ENCODE measurements at regions not wholly inside any gene's neighbourhood (a gene's known extent, or its start where the extent isn't known, plus 50 kb on each side); places are given as distances from the start of the nearest gene placed in this dataset.

DNA sequence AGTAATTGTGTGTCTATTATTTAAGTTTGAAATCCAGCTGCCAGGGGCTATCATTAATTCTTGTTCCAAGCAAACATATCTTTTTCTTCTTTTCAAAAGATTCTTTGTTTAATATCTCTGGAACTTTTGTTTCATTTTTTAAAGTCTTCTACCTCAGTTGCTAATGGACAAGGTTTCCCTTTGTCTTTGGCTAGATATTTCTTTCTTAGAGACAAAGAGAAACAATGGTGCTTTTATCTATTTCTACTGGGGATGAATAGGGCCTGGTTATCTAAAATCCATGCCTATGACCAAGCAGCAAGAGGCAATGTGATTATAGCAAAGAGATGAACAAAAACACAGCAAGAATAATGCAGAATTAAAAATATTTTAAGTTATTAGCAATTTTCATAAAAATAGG is 661.3 kb upstream of the KLF12 start:
- no peak for DNase-seq (ENCODE audit: low spot score)
- Mint-ChIP-seq H3K27ac (no peak overlapping the region), H3K4me3 (no peak overlapping the region), H3K9me3 (no peaks in the 10 kb centered on the region), H3K4me1 (ENCODE audit: low read depth) (no peaks in the 10 kb centered on the region), H3K27me3 (ENCODE audit: insufficient read depth) (no peaks in the 10 kb centered on the region), H3K36me3 (ENCODE audit: low read depth) (no peaks in the 10 kb centered on the region)
- intact Hi-C loops (cut with micrococcal nuclease): no loop called here

DNA sequence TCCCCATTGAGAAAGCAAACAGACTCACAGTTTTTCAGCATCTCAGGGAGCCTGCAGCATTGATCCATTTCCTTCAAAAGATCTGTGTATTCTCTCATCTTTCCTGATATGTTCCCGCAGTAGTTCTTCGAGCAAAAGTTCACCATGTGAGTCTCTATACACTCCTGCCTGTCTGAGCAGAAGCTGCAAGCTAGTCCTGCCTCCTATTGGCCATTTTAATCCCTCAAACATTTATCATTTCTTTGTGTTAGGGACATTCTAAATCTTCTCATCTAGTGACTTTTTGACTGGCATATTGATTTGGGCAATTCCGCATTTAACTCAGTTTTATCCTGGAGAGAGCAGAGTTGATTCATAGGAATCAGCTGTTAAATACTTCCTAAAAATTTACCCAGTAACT is 660.4 kb upstream of the KLF12 start:
- Mint-ChIP-seq H3K27me3 (ENCODE audit: insufficient read depth) (no peaks in the 10 kb centered on the region), H3K4me1 (ENCODE audit: low read depth) (no peaks in the 10 kb centered on the region), H3K4me3 (no peak overlapping the region), H3K36me3 (ENCODE audit: low read depth) (no peaks in the 10 kb centered on the region), H3K27ac (no peak overlapping the region), H3K9me3 (no peaks in the 10 kb centered on the region)
- DNase-seq (ENCODE audit: low spot score): no peak
- intact Hi-C loops (cut with micrococcal nuclease): no loop called here

- Mint-ChIP-seq H3K36me3 (ENCODE audit: low read depth) (no peaks in the 10 kb centered on the region), H3K4me3 (no peak overlapping the region), H3K27me3 (ENCODE audit: insufficient read depth) (no peaks in the 10 kb centered on the region), H3K9me3 (no peaks in the 10 kb centered on the region), H3K4me1 (ENCODE audit: low read depth) (no peaks in the 10 kb centered on the region), H3K27ac (no peak overlapping the region)
- intact Hi-C loops (cut with micrococcal nuclease): no loop called here
- no peak for DNase-seq (ENCODE audit: low spot score)
Measured at GRCh38 chr13:74794147-74794546, 659.9 kb upstream of the KLF12 start.

DNA sequence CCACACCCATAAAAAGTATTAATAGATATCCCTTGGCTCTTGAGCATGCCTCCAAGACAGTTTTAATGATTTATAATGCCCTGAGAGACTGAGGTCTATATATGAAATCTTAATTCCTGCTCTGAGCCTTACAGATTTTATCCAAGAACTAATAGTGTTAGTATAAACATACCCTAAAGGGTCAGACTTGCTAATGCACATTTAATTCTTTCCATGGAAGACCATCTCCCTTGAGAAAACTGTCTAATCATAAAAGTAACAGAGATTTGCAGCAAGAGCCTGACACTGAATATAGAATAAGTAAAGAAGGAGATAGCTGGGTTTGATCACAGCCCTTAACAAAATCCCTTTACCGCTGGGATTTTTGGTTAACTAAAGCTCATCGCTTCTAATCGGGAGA is 650.8 kb upstream of the KLF12 start:
- no peaks in the 10 kb centered on the region for H3K4me1 Mint-ChIP-seq (ENCODE audit: low read depth)
- no peaks in the 10 kb centered on the region for H3K36me3 Mint-ChIP-seq (ENCODE audit: low read depth)
- no peak overlapping the region for H3K27ac Mint-ChIP-seq
- H3K9me3 Mint-ChIP-seq: no peaks in the 10 kb centered on the region
- intact Hi-C loops (cut with micrococcal nuclease): no loop called here
- no peaks in the 10 kb centered on the region for H3K27me3 Mint-ChIP-seq (ENCODE audit: insufficient read depth)
- no peak for DNase-seq (ENCODE audit: low spot score)
- no peak overlapping the region for H3K4me3 Mint-ChIP-seq

GRCh38 chr13:74778946-74779345 is 644.7 kb upstream of the KLF12 start:
- Mint-ChIP-seq H3K4me1 (ENCODE audit: low read depth) (no peaks in the 10 kb centered on the region), H3K4me3 (no peak overlapping the region), H3K36me3 (ENCODE audit: low read depth) (no peaks in the 10 kb centered on the region), H3K27me3 (ENCODE audit: insufficient read depth) (peaks cover 2% of the 10 kb centered on the region), H3K9me3 (no peaks in the 10 kb centered on the region), H3K27ac (no peak overlapping the region)
- no peak for DNase-seq (ENCODE audit: low spot score)
- intact Hi-C loops (cut with micrococcal nuclease): no loop called here

GRCh38 chr13:74778087-74778486 is 643.9 kb upstream of the KLF12 start:
- no peak for DNase-seq (ENCODE audit: low spot score)
- Mint-ChIP-seq H3K4me3 (no peak overlapping the region), H3K36me3 (ENCODE audit: low read depth) (no peaks in the 10 kb centered on the region), H3K9me3 (no peaks in the 10 kb centered on the region), H3K27me3 (ENCODE audit: insufficient read depth) (peaks cover 2% of the 10 kb centered on the region), H3K27ac (no peak overlapping the region), H3K4me1 (ENCODE audit: low read depth) (no peaks in the 10 kb centered on the region)
- intact Hi-C loops (cut with micrococcal nuclease): no loop called here

GRCh38 chr13:74774264-74774663 is 640.1 kb upstream of the KLF12 start:
- intact Hi-C loops (cut with micrococcal nuclease): no loop called here
- Mint-ChIP-seq H3K27me3 (ENCODE audit: insufficient read depth) (peaks cover 2% of the 10 kb centered on the region), H3K9me3 (no peaks in the 10 kb centered on the region), H3K4me1 (ENCODE audit: low read depth) (no peaks in the 10 kb centered on the region), H3K36me3 (ENCODE audit: low read depth) (no peaks in the 10 kb centered on the region), H3K4me3 (no peak overlapping the region), H3K27ac (no peak overlapping the region)
- DNase-seq (ENCODE audit: low spot score): no peak

GRCh38 chr13:74773248-74773647 is 639.0 kb upstream of the KLF12 start:
- no peak for DNase-seq (ENCODE audit: low spot score)
- Mint-ChIP-seq H3K4me3 (no peak overlapping the region), H3K4me1 (ENCODE audit: low read depth) (no peaks in the 10 kb centered on the region), H3K27ac (no peak overlapping the region), H3K36me3 (ENCODE audit: low read depth) (no peaks in the 10 kb centered on the region), H3K27me3 (ENCODE audit: insufficient read depth) (no peaks in the 10 kb centered on the region), H3K9me3 (no peaks in the 10 kb centered on the region)
- intact Hi-C loops (cut with micrococcal nuclease): no loop called here

DNA sequence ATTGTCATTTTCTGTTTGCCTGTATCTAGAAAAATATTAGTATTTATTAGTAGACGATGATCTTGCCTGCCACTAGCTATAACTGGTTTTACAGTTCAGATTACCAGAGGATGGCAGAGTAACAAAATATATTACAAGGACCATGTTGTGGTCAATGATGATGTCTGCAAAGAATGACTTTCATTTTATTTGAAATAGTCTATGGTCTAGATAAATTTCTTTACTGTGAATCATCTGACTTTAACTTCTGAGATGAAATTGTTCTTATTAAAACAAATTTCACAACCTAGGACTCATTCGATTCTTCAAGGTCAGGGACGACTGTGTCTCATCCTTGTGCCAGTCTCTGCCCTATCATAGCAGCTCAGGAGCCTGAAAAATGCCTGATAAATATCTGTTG is 637.8 kb upstream of the KLF12 start:
- H3K4me3 Mint-ChIP-seq: no peak overlapping the region

DNA sequence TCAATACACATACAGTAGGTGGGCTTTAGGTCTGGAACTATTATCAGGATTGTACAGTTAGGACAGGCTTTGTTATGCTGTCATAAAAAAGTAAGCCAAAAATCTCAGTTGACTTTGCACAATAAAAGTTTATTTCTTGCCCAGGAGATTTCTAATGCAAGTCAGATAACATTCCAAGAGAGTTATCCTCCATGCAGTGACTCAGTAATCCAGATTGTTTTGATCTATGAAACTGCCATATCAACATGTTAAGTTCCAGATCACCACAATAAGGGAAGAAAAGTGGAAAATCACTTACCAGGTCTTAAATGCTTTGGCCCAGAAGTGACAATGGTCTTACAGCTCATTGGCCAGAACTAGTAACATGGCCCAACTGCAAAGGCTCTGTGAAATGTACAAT is 636.2 kb upstream of the KLF12 start:
- intact Hi-C loops (cut with micrococcal nuclease): no loop called here
- H3K36me3 Mint-ChIP-seq (ENCODE audit: low read depth): no peaks in the 10 kb centered on the region
- H3K27ac Mint-ChIP-seq: no peak overlapping the region

More for the DNA sequence above, 637.8 kb upstream of the KLF12 start:
- no peak overlapping the region for H3K27ac Mint-ChIP-seq
- intact Hi-C loops (cut with micrococcal nuclease): no loop called here
- H3K27me3 Mint-ChIP-seq (ENCODE audit: insufficient read depth): no peaks in the 10 kb centered on the region
- H3K36me3 Mint-ChIP-seq (ENCODE audit: low read depth): no peaks in the 10 kb centered on the region
- H3K4me1 Mint-ChIP-seq (ENCODE audit: low read depth): no peaks in the 10 kb centered on the region
- H3K9me3 Mint-ChIP-seq: no peaks in the 10 kb centered on the region
- DNase-seq (ENCODE audit: low spot score): no peak

DNA sequence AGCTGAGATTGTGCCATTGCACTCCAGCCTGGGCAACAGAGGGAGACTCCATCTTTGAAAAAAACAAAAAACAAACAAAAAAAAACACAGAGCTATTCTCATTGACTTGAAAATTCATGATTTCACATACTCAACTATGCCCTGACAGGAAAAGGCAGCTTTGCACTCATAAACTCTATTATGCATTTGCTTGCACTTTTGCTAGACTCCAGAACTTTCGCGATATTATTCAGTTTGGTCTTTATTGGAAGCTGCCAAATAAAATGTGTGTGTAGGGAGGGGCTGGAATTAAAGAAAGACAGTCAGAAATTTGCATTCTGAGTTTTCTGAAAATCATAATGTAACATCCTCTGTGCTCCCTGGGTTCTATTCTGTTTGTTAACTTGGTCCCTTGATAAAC is 635.1 kb upstream of the KLF12 start:
- no peak overlapping the region for H3K27ac Mint-ChIP-seq
- intact Hi-C loops (cut with micrococcal nuclease): no loop called here
- no peak for DNase-seq (ENCODE audit: low spot score)
- H3K36me3 Mint-ChIP-seq (ENCODE audit: low read depth): no peaks in the 10 kb centered on the region
- H3K27me3 Mint-ChIP-seq (ENCODE audit: insufficient read depth): no peaks in the 10 kb centered on the region
- no peak overlapping the region for H3K4me3 Mint-ChIP-seq
- no peaks in the 10 kb centered on the region for H3K4me1 Mint-ChIP-seq (ENCODE audit: low read depth)
- H3K9me3 Mint-ChIP-seq: no peaks in the 10 kb centered on the region

More for the DNA sequence above, 636.2 kb upstream of the KLF12 start:
- Mint-ChIP-seq H3K4me3 (no peak overlapping the region), H3K9me3 (no peaks in the 10 kb centered on the region), H3K4me1 (ENCODE audit: low read depth) (no peaks in the 10 kb centered on the region), H3K27me3 (ENCODE audit: insufficient read depth) (no peaks in the 10 kb centered on the region)
- DNase-seq (ENCODE audit: low spot score): no peak

DNA sequence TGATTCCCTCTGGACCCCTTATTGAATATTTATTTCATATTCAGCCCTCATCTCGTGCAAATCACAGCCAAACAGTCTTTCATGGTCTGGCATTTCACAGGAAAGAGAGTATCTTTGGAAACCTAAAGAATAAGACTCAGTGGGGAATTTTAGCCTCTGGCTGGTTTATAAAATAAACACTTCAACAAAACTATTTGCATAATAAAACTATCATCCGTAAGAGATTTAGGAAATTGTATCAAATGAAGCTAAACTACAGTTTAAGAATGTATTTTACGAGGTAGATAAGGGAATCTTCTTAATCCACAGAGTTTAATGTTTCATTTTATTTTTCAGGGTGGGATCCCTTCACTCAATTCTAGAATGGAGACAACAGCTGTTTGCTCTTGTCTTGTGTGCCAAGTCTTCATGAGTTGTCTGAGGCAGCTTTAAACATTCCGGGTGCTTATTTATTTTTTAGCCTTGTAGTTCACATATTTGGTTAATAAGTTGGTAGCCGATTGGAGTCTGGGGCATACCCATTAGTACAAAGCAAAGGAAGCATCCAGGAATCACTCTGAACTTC is 634.4 kb upstream of the KLF12 start:
- Mint-ChIP-seq H3K4me1 (ENCODE audit: low read depth) (no peaks in the 10 kb centered on the region), H3K4me3 (no peak overlapping the region), H3K36me3 (ENCODE audit: low read depth) (no peaks in the 10 kb centered on the region), H3K27me3 (ENCODE audit: insufficient read depth) (no peaks in the 10 kb centered on the region), H3K27ac (no peak overlapping the region), H3K9me3 (no peaks in the 10 kb centered on the region)
- intact Hi-C loops (cut with micrococcal nuclease): no loop called here
- DNase-seq (ENCODE audit: low spot score): no peak

- Mint-ChIP-seq H3K27me3 (ENCODE audit: insufficient read depth) (no peaks in the 10 kb centered on the region), H3K4me3 (no peak overlapping the region)
- intact Hi-C loops (cut with micrococcal nuclease): no loop called here
Measured at GRCh38 chr13:74767050-74767449, 632.8 kb upstream of the KLF12 start.

DNA sequence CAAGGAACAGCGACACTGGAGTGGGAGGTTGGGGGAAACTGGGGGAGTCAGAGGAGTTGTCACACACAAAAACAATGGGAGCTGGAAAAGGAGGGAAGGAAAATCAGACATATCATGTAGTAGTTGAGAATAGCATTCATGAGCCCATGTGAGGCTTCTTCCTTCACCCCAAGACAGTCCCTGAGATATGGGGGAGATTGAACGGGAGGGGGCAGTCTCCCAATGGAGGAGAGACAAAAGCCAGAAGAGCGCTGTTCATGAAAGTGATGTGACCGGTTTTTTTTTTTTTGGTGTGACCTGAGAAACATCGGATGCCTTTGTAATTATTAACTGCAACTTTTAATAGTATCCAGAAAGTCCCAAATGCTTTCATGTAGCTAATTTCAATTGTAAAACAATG is 631.8 kb upstream of the KLF12 start:
- H3K27ac Mint-ChIP-seq: no peak overlapping the region
- H3K4me1 Mint-ChIP-seq (ENCODE audit: low read depth): no peaks in the 10 kb centered on the region
- no peaks in the 10 kb centered on the region for H3K9me3 Mint-ChIP-seq
- H3K36me3 Mint-ChIP-seq (ENCODE audit: low read depth): no peaks in the 10 kb centered on the region
- no peak for DNase-seq (ENCODE audit: low spot score)
- H3K27me3 Mint-ChIP-seq (ENCODE audit: insufficient read depth): no peaks in the 10 kb centered on the region
- no peak overlapping the region for H3K4me3 Mint-ChIP-seq
- intact Hi-C loops (cut with micrococcal nuclease): no loop called here

More at GRCh38 chr13:74767050-74767449, 632.8 kb upstream of the KLF12 start:
- no peak for DNase-seq (ENCODE audit: low spot score)
- no peaks in the 10 kb centered on the region for H3K36me3 Mint-ChIP-seq (ENCODE audit: low read depth)
- no peak overlapping the region for H3K27ac Mint-ChIP-seq
- H3K4me1 Mint-ChIP-seq (ENCODE audit: low read depth): no peaks in the 10 kb centered on the region
- H3K9me3 Mint-ChIP-seq: no peaks in the 10 kb centered on the region
